Dermis microvascular lymphatic vessel endothelial cell (primary cell): ENCODE measurements at regions not wholly inside any gene's neighbourhood (a gene's known extent, or its start where the extent isn't known, plus 50 kb on each side); places are given as distances from the start of the nearest gene placed in this dataset.
"Not testable (repeated sequence)": the region's sequence is repeated elsewhere in the genome, so short reads cannot be mapped to it uniquely, and the experiment has no call there.

Experiments used
- DNase-seq, 2 donors: peaks; one replicate each; pipeline versions ENCODE4 v3.0.0 to v3.0.0-alpha.2; 2010; ENCODE audit warnings: low read depth in 2 of 2

GRCh38 chr11:79616392-79616851 is 175.6 kb upstream of the TENM4 start:
- no peak for DNase-seq

GRCh38 chr11:79615425-79615824 is 174.6 kb upstream of the TENM4 start:
- no peak for DNase-seq

- DNase-seq, result no peak
Observed at GRCh38 chr11:79610678-79611077, 169.8 kb upstream of the TENM4 start.

GRCh38 chr11:79610139-79610538 is 169.3 kb upstream of the TENM4 start:
- DNase-seq, result no peak

- DNase-seq, result no peak
Observed at GRCh38 chr11:79609511-79609910, 168.7 kb upstream of the TENM4 start.

GRCh38 chr11:79606461-79606860 is 165.6 kb upstream of the TENM4 start:
- not testable (repeated sequence) for DNase-seq

DNA sequence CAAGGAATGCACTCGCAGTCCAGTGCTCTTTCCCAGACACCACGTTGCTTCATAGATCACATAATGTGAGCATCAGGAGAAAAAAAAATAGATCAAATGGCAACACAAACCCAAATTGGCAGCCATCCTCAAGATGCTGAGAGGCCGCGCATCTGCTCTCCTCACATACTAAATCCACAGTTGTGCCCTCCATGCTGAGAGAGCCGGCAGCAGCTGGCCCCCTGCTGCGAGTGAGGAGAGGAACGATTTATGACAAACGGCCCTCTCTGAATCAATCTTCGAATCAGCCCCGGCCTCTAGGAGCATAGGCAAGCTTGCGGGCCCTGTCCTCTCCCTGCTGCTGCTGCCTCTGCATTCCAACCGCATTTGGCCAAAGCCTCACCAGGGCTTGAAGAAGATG is 159.9 kb upstream of the TENM4 start:
- no peak for DNase-seq

GRCh38 chr11:79594834-79595233 is 154.0 kb upstream of the TENM4 start:
- no peak for DNase-seq

GRCh38 chr11:79592824-79593223 is 152.0 kb upstream of the TENM4 start:
- no peak for DNase-seq

- DNase-seq, result no peak
Observed at GRCh38 chr11:79592406-79592805, 151.6 kb upstream of the TENM4 start.

DNA sequence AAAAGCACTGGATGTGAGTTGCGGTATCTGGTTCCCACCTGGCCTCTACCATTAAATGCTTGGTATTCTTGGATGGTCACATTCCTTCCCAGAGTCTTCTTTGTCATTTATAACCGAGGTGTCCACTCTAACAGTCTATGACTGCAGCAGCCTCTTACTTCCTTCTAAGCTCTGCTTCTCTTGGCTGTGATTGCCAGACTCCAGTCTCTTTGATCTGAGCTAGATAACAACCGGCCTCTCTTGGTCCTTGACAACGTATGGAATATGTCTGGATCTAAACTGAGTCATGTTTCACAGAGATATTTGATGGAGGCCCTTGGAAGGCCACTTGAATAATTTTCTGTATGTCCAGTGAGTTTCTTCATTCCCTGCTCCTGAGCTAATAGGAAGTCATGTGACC is 141.6 kb upstream of the TENM4 start:
- DNase-seq, result no peak

DNA sequence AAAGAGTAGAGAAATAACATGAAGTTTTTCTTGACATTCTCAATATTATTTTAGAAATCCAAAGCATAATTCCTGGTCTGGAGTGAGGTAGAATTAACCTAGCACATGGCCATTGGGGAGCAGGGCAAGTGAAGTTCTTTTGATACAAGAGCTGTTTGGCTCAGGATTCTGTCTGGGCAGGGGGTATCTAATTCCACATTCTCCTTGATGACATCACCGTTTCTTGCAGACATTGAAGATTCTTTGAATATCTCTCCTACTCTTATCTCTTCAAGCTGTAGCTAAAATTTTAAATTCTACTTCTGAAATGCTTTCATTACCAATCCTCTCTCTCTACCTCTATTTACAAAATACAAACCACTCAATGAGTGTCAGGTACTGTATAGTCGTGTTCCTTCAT is 138.2 kb upstream of the TENM4 start:
- DNase-seq, result no peak

DNA sequence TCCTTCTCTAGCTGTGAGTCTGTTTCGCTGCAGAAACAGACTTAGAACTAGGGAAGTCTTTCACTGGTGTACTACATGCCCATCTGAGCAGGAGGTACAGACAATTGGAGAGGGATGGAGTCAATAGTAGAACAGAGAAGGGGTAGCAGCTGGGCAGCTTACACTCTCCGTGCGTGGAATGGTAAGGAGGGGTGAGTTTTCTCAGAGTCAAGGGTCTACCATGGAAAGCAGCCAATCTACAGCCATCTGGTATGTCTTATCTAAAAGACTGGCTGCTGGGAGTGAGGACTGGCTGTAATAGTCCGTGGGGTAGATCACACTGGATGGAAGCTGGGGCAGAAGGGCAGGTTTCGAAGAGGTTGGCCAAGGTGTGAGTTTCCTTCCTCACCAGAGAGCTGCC is 137.3 kb upstream of the TENM4 start:
- no peak for DNase-seq

DNA sequence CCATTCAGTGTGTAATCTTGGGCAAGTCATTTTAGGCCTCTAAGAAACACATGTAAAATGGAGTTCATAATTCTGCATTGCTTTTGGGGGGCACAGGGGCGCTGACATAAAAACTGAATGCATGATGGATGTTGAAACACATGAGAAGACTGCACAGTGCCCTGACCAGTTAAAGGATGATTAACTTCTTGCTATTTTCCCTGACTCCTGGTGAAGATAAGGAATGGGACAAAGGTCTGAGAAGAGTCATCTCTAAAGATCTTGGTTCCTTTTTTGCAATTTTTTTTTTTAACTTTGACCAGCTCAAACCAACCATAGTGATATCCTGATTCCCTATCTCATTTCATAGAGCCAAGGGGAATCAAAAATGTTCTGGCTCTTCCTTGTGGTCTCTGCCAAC is 134.9 kb upstream of the TENM4 start:
- DNase-seq, result no peak

GRCh38 chr11:79570104-79570503 is 129.3 kb upstream of the TENM4 start:
- no peak for DNase-seq

GRCh38 chr11:79564288-79564925 is 123.6 kb upstream of the TENM4 start:
- DNase-seq, result no peak

DNA sequence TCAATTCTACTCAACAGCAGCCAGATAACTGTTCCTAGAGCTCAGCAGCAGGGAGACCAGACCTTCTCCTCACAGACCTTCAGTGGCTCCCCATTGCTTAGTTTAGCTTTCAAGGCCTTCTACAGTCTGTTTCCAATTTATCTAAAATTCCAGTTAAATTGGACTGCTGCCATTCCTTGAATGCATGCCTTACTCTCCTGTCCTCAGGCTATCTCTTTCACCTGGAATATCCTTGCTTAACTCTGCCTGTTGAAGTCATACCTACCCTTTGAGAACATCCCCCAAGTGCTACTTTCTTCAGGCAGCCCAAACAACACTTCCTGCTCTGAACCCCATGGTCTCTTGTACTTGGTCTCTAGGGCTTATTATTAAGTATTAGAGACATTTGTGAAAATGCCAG is 120.7 kb upstream of the TENM4 start:
- no peak for DNase-seq

DNA sequence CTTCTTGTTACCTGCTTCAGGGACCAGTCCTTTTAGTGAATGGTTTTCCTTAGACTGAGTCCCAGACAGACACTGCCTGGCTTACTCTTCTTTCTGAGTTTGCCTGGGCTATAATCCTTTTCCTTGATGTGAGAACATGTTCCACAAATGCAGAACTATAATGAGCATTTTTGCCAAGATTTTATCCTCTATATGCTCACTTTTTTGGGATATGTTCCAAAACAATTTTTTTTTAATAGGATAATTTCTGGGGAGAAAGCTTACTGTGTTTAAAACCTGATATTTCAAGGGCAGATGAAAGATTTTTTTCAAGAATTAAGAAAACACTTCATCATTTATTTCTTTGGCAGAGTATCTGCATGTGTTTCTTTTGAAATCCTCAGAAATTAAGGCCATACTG is 110.0 kb upstream of the TENM4 start:
- DNase-seq, result no peak

DNA sequence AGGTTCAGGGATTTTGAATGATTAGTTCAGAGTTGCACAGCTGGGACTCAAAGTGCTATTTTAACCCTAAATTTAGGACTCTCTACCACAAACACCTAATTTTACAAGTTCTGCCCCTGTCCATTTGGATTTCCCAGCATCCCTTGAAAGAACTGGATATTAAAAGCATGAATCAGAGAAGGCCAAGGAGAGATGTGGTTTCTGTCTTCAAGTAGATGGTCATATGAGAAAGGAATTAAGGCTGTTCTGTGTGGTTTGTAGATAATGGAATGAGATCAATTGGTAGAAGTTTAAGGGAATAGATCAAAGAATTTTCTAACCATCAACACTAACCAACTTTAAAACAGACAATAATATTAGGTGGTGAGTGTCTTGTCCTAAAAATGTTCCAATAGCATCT is 106.4 kb upstream of the TENM4 start:
- no peak for DNase-seq

GRCh38 chr11:79546351-79546750 is 105.5 kb upstream of the TENM4 start:
- DNase-seq, result no peak

GRCh38 chr11:79544361-79544760 is 103.5 kb upstream of the TENM4 start:
- DNase-seq, result no peak

GRCh38 chr11:79543101-79543500 is 102.3 kb upstream of the TENM4 start:
- no peak for DNase-seq

DNA sequence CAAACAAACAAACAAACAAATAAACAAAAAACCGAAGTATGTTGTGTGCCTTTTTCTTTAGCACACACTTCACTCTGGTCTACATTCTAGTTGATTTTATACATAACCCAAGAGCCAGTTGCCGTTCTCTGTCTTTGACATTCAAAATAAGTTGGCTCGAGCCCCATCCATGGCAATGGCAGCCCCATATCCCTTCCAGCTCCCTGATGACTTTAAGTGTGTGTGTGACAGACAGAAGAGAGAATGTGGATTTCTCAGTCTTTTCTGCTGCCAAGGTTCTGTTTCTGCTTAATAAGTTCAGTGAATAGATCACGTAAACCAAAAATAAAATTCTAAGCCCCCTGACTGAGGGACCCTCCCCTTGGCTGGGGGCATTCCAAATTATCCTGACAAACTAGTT is 100.6 kb upstream of the TENM4 start:
- DNase-seq, result no peak

DNA sequence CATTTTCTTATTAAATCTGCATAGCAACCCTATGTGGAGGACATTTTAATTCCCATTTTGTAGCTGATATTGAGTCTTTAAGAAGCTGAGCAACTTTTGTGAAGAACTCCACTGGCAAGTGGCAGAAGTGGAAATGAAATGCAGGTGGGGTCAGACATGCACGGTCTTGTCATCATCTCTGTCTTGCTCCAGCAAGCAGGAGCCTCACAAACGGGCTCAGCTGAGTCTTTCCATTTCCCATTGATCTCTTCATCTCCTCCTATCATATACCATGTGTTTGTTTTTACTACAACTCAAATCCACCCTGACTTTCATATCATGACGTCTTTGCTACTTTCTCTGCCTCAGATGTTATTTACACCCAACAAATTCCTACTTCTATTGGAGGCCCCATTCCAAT is 97.9 kb upstream of the TENM4 start:
- DNase-seq, result no peak
